HG02970 (cell line): ENCODE measurements at regions not wholly inside any gene's neighbourhood (a gene's known extent, or its start where the extent isn't known, plus 50 kb on each side); places are given as distances from the start of the nearest gene placed in this dataset.
"Not testable (repeated sequence)": the region's sequence is repeated elsewhere in the genome, so short reads cannot be mapped to it uniquely, and the experiment has no call there.

Experiments used
- ATAC-seq: cut with Tn5 transposase; IDR thresholded peaks from one replicate; pipeline ENCODE4 v1.9.1; 2021; ENCODE audit warnings: mild to moderate bottlenecking, moderate library complexity, moderate number of reproducible peaks; ENCODE audit not compliant: unreplicated experiment, low FRiP score

DNA sequence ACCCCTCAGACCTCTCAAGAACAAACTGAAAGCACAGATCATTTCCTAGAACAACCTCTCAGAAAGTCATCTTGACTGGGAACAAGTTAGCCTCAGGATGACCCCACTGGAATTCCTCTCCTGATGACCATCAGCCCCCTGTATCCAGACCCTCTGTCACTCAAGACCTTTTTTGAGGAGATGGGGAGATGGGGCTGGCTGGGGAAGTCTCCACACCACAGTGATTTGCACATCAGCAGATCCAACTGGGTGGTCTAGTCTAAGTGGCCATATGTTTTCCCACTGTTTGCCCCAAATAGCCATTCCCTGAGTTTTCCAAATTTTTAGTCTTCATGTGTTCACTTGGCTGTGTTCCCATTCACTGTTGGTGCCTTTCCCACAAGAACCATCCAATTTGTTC is 452.4 kb upstream of the NPVF start:
- no peak for ATAC-seq

DNA sequence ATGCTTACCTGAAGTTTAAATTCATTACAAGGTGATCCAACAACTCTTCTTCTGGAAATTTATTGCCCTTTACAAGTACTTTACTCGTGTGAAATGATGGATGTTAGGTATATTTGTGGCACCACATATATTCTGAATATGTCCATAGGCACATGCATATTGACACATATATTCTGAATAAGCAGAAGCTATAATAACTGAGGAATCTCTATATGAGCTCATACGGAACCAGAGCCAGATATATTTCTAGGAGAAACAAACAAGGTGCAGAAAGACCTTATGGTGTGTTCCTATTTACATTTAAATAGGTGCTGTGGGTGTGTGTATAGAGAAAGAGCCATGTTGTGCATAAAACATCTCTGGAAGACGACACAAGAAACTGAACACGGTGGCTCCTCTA is 456.1 kb upstream of the NPVF start:
- no peak for ATAC-seq

DNA sequence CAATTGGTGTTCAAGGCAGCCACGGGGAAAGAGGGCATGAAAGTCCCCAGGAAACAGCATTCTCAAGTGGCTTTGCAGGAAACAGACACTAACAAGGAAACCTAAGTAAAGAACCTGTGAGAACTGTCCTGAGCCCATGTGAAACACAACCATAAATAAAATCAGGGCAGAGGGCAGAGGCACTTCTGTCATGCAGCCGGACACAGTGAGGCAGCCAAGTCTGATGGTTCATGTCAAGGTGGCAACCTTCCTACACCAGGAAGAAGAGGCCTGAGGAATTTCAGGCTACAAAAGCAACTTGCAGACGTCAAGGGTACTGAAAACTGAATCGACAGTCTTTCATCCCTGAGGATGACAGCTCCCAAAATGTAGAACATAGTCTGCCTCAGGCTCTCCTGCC is 458.2 kb upstream of the NPVF start:
- no peak for ATAC-seq

DNA sequence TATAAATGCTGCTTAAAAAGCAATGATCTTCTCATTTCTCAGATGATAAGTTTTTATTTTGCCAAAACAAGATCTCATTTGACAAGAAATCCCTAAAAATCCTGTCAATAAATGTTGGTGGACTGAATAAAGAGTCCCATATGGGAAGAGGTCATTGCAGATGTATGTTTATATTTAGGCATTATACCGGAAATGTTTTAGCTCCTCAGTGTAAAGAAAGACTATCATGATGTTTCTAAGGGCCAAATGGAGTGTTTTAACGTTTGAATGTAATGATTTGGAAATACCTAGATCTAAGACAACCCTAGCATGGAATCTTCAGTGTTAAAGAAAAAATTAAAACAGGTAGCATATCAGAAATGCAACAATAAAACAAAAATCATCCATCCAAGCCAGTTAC is 457.8 kb upstream of the NFE2L3 start:
- no peak for ATAC-seq

DNA sequence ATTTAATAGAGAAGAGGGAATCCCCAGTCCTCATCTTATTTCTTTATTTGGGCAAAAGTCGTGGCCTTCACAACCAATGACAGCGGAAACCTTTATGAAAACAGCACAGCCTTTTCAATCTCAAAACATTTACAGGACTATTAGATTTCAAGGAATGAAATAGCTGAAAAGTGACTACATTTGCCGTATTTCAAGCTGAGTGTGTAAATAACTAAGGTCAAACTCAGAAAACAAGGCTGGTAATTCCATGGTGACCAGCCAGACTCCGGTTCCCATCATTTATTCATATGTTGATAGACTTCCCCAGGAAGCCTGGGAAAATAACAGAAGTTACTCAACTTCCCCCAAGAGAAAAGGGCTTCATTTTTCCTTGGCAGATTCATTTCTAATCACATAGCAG is 457.3 kb upstream of the NFE2L3 start:
- no peak for ATAC-seq

DNA sequence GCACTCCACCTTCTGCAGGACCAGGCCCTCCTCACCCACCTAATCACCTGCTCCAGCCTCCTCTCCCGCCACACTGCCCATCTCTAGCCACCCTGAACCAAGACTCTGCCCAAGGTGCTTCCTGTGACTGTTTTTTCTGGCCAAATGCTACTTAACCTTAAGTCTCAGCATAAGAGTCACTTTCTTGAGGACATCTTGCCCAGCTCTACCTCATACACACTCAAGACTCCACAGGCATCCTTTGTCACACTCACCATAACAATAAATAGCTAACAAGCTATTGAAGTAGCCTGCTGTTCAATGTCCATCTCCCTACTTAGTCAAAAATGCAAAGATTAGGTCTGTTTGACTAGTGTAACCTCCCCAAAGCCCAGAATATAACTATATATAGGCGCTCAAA is 455.4 kb upstream of the NFE2L3 start:
- ATAC-seq, result no peak

DNA sequence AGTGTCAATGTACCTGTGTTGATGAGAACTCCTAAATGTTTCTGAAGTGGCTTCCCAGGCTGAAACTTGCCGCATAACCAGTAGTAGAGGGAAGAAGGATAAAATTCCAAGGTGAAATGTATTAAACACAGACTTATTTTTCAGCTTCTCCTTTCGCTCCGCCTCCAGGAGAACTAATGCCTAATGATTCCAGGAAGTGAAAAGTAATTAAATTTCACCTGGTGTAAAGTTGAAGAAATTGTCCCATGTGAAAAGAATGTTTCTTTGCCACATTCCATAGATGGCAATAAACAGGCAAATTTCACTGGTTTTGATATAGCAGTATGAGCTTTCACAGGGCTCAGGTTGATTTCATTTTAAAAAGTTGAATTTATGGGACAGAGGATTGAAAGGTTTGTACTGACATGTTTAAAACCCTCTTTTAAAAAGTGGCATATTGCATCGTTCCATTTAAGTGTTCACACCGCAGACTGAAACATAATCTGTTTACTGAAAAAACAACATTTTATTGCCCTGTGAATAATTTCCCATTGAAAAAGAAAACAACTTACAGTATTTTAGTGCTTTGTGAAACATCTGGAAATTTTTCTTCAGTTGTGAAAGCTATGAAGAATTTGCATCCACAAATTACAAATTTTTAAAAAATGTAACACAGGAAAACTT is 453.4 kb upstream of the NFE2L3 start:
- ATAC-seq, result no peak

DNA sequence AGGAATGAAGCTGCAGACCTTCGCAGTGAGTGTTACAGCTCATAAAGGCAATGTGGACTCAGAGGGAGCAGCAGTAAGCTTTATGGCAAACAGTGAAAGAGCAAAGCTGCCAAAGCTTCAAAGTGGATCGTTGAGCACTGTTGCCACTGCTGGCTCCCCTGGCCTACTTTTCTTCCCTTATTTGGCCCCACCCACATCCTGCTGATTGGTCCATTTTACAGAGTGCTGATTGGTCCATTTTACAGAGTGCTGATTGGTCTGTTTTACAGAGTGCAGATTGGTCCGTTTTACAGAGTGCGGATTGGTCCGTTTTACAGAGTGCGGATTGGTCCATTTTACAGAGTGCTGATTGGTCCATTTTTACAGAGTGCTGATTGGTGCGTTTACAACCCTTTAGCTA is 451.9 kb upstream of the NFE2L3 start:
- not testable (repeated sequence) for ATAC-seq

DNA sequence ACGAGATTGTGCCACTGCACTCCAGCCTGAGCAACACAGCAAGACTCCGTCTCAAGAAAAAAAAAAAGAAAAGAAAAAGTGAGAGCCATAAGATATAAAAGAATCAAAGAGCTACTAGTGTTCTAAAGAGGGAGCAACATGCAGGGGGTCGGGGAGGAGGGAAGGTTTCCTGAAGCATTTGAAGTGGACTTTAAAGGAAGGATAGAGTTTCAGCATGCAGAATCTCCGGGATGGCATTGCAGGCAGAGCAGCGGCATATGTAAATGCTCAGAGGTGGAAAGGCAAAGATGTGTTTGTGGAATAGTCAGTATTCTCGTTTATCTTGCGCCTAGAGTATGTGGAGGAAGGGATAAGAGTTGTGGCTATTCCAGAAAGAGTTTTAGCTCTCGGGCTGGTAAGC is 447.6 kb upstream of the NFE2L3 start:
- ATAC-seq, result no peak

DNA sequence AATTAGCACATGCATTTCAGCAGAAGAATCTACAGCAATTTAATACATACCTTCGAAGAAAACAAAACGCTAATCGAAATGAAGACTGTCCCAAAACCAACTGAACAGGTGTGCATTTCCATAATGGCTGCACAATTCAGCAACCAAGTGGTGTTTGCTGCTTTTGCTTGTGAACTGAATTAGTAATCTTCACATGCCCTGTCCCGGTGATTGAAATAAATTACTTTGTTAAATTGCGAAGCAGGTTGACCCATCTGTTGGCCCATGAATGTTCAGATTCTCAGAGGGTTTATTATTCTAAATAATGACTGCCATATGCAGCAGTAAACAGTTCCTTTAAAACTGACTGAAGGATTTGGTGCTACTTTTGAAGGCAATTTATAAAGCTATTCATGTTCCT is 445.2 kb upstream of the NFE2L3 start:
- ATAC-seq, result no peak

DNA sequence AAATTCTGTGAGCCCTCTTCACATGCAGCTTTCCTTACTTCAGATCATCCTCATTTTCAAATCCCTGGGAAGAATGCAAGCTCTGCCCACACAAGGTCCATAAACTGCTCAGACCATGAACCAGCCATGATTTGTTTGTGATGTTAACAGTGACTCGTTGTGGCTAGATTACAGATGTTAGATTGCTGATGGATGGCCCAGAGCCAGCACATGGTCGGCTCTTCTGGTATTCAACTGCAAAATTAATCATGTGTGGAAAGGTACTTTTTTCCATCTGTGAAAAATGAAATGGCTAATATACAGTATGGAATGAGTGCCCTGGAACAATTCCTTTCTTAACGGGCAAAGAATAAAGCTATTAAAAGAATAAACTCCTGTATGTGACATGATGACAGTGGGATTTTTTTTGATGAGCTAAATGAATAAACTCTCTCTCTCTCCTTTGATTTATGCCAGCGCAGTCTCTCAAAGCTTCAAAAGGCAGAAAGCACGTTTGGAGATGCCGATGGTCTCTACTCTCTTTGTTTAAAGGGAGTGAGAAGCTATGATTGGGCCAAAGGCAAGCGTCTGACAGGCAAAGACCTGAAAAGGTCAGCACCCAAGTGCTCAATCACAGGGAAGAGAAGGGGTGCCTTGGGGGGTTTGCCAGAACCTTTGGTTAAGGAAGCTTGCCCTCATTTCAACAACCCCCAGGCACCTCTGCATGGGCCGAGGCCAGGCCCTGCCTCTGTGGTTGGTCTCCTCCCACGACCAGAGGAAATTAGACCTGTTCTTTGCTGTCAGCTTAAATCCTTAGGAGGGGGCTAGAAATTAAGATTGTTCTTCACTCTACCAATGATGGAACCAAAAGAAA is 444.0 kb upstream of the NFE2L3 start:
- ATAC-seq, result no peak

DNA sequence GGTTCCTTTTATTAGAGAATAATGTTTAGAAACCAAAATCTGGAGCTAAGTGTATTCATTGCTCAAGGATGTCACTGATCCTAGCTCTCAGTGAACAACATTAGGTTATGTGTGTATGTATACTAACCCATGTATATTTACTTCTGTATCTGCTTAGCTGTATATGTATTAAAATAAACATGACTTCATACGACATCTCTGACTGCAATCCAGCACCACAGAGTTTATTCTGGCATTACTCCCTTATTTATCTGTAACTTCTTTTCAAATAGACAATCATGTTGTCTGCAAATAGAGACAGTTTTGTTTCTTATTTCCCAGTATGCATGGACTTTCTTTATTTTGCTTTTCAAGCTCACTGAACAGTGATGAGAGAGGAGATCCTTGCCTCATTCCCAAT is 441.0 kb upstream of the NFE2L3 start:
- ATAC-seq, result no peak

DNA sequence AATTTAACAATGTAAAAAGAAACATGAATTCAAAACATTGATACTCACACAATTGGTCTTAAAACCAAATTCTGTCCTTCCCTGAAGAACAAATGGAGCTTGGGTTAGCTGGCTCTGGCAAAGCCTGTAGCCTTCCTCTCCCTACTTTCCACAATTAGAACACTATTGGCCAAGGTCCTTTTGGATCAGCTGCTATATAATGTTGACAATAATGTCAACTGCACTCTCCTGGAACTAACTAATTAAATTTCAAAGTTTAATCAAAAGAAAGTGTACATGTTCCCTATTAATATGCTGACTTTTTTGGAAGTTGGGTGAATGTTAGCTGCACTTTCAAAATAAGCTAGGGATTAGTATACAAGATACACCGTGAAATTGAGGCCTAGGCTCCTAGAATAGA is 440.1 kb upstream of the NFE2L3 start:
- no peak for ATAC-seq

DNA sequence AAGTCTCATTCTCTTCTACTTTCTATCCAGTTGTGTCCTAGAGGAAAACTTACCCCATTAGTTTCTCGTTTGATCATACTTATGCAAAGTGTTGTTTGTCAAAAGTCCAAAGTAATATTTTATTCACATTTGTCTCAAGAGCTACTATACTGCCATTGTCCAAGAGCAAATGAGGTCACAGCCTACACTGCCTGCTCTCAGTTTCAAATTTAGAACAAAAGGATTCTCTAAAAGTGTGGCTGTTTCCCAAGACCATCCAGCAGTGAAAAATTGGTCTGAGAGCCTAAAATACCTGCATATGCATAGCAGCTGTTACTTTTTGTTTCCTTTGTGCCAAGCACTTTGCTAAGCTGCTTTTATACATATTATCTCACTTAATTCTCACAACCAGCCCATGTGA is 439.5 kb upstream of the NFE2L3 start:
- ATAC-seq, result no peak

DNA sequence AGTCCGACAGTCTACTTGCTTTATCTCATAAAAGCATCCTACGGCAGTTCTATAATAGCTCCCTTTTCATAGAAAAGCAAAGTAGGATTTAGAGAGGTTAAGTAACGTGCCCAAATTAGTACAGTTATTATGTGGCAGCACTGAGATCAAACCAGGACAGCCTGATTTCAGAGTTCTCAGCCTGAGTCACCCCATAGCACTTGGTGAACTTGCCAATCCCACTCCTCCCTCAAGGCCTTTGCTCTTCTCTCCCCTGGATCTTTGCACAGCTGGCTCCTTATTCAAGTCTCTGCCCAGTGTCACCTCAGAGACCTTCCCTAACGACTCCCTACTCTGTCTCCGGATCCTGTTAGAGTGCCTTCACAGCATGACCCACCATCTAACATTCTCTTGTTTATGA is 438.0 kb upstream of the NFE2L3 start:
- no peak for ATAC-seq

DNA sequence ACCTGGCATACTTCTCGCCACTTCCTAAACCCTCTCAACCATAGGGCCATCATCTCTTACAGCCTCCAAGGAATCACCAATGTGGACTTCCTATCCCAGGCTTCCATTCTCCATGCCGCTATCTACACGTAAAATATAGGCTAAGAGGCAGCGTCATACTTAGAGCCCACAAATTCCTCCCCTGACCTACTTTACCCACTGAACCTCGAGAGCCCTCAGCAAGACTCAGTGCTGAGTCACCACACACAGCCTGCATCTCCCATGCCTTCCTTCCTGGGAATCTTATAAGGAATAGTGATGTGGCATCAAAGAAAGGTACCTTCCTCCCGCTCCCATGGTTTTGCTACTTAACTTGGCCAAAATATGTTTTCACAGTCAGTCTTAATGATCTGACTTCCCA is 435.6 kb upstream of the NFE2L3 start:
- no peak for ATAC-seq

DNA sequence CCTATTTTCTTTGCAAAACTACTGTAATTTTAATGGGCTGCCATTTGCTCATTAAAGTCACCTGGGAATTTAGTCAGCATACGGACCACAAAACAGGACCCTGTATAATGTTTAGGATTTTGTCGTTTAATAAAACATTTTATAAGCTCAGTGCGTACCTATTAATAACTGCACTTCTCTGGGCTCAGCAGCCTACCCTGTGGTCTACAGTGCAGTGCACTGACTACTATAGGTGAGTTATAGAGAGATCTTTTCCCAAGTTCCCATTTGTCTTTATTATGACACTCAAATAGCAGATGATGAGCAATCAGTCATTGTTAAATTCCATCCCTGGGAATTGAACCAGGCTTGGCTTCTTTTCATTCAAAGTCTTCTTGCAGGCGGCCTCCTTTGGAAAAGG is 433.4 kb upstream of the NFE2L3 start:
- no peak for ATAC-seq

DNA sequence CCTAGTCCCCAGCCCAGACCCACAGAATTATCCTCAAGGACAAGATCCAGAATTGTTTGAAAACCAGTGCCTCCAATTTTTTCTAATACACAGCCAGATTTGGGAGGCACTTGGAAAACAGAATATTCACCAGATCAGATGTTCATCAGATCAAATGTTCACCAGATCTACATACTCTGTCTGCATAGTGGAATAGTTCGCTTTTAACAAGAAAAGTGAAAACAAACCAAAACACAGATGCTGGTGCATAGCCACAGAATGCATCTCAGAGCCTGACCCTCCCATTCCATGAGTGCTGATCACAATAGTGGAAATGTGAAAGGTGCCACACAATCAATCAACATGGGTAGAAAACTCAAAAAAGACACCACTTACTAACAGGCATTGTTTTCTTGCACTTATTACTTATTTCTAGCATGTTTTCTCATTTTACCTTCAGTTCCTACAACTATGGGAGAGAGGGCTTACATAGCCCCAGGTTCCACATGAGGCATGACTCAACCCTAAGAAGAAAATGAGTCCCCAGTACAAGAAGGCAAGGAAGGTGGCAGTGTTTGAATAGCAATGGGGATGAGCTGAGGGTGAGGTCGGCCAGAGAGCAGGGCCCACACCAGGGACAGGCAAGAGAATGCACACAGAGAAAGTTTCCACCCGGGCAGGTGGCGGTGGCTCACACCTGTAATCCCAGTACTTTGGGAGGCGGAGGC is 432.7 kb upstream of the NFE2L3 start:
- ATAC-seq, result no peak

DNA sequence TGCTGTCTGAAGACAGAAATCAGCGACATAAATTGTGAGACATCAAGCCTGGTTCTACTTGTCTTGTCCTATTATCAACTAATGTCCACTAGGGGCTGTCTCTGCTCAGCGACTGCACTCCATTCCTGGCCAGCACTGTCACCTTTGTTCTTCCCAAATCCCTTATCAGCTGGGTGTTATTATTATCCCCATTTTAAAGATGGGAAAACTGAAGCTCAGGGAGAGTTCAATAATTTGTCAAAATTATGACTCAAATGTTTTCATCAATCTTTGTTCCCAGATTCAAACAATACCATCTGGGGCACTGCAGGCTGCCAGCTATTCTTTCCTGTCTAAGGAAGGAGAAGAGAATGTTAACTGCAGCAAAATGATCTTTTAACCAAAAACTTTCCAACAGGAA is 431.6 kb upstream of the NFE2L3 start:
- no peak for ATAC-seq

DNA sequence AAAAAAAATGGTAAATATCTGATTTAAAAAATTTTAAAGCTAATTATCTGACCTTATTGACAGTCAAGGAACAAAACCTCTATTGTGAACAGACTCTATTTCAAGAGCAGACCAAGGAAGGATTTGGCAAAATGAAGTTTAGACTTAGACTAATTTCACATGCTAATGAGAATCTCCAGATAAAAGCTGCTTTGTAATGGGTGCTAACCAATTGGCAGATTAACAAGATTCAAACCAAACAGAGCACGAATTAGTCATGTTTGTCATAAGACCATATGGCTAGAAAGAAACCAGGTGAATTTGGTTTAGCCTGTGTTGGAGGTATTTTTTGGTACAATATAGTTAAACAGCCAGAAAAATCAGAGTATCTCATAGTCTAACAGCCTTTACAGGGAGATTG is 429.1 kb upstream of the NFE2L3 start:
- no peak for ATAC-seq

DNA sequence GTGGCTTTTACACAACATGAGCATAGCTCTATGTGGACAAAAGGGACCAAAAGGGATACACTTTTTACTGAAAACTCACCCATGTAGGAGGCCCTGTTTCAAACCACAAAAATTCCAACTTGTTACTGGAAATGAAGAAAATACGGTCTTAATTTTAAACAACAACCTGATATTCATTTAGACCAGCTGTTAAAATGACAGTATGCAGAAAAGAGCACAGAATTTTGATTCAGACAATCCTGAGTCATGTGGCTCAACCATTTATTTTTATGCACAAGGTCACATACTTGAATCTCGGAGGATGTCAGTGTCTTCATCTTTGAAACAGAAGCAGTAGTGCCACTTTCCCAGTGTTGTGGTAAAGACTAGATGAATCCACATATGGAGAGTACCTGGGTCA is 426.5 kb upstream of the NFE2L3 start:
- ATAC-seq, result no peak
